Right lobe of liver (tissue), 4 donors: ENCODE measurements at regions not wholly inside any gene's neighbourhood (a gene's known extent, or its start where the extent isn't known, plus 50 kb on each side); places are given as distances from the start of the nearest gene placed in this dataset.

Source experiments
- POLR2A ChIP-seq: fragments of 450-650 bp; IDR thresholded peaks from one replicate; pipeline ENCODE4 v1.6.1; 2017; ENCODE audit warnings: antibody characterized with exemption, mild to moderate bottlenecking
- TF ChIP-seq, protein P1 (sequence below), 4 donors: fragments of 200-600 bp in 3 of 4; fragments of 450-650 bp in 1 of 4; IDR thresholded peaks; one replicate each; pipeline versions ENCODE4 v1.5.1 to v1.8.0; 2016 to 2022; ENCODE audit warnings: antibody characterized with exemption in 4 of 4, mild to moderate bottlenecking in 2 of 4
- donor health status: DM: no; HTN: no; CAD: no.
- donor health status: DM: no; HTN: no; CAD: no.
- donor health status: DM: no; HTN: yes; CAD: no.

DNA sequence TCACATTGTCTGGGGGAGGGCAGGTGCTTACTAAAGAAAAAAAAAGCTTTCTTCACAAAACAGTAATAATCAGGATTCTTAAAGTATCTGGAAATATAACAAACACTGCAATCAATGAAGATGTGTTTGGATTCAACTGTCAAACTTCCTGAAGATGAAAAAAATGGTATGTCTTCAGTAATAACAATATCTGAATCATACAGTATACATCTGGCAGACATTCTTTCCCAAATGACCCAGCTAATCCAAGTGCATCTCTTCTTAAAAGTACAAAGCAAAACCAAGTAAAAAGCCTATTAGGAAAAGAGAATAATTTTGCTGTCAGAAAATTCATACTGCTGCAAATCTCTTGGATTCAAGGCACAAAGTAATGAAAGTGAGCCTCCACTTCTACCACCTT lies 145.0 kb upstream of the MCTP2 start:
- TF ChIP-seq, protein P1, sequence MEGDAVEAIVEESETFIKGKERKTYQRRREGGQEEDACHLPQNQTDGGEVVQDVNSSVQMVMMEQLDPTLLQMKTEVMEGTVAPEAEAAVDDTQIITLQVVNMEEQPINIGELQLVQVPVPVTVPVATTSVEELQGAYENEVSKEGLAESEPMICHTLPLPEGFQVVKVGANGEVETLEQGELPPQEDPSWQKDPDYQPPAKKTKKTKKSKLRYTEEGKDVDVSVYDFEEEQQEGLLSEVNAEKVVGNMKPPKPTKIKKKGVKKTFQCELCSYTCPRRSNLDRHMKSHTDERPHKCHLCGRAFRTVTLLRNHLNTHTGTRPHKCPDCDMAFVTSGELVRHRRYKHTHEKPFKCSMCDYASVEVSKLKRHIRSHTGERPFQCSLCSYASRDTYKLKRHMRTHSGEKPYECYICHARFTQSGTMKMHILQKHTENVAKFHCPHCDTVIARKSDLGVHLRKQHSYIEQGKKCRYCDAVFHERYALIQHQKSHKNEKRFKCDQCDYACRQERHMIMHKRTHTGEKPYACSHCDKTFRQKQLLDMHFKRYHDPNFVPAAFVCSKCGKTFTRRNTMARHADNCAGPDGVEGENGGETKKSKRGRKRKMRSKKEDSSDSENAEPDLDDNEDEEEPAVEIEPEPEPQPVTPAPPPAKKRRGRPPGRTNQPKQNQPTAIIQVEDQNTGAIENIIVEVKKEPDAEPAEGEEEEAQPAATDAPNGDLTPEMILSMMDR (IDR thresholded peaks at IDR 0.05) = no peak
- TF ChIP-seq POLR2A = no peak
